ENCODE measurements at regions not wholly inside any gene's neighbourhood (a gene's known extent, or its start where the extent isn't known, plus 50 kb on each side); places are given as distances from the start of the nearest gene placed in this dataset.

GRCh38 chr18:73653827-73654226 is 493.8 kb downstream of the FBXO15 start:
- CTCF ChIA-PET, result no interaction called here
- Histone ChIP-seq H3K36me3 (ENCODE audit: control insufficient read depth in 1 of 2, insufficient read depth in 2 of 2, low read length in 2 of 2) (no peaks in the 10 kb centered on the region), H3K4me2 (ENCODE audit: low read length) (no peak overlapping the region), H3K9ac (ENCODE audit: low read length) (no peak overlapping the region), H3K9me3 (ENCODE audit: control insufficient read depth in 1 of 2, insufficient read depth in 1 of 2, low read depth in 1 of 2, low read length in 2 of 2) (peaks cover 18 to 25% of the 10 kb centered on the region in 2 experiments; a peak in 2 of 4 replicates), H3K79me2 (ENCODE audit: insufficient read depth, low read length) (no peaks in the 10 kb centered on the region), H2AFZ (ENCODE audit: low read depth, low read length, poor library complexity, severe bottlenecking) (no peak overlapping the region), H3K4me1 (ENCODE audit: control insufficient read depth in 1 of 2, insufficient read depth in 2 of 2, low read length in 2 of 2) (no peaks in the 10 kb centered on the region), H3K9me2 (ENCODE audit: insufficient read depth) (no peaks in the 10 kb centered on the region), H3K4me3 (replicated peaks in 1 of 2; ENCODE audit: low read depth in 1 of 2, low read length in 2 of 2) (no peak overlapping the region), H3K27ac (ENCODE audit: low read depth, low read length) (no peak overlapping the region), H3K27me3 (ENCODE audit: insufficient read depth, low read length) (no peaks in the 10 kb centered on the region), H4K20me1 (ENCODE audit: insufficient read depth) (no peaks in the 10 kb centered on the region)
- TF ChIP-seq CBX3 (IDR thresholded peaks at IDR 0.05; ENCODE audit: low read depth) (no peak), ZBTB33 (IDR thresholded peaks at IDR 0.05; ENCODE audit: extremely low read depth, insufficient replicate concordance, low read length) (no peak), ZFX (IDR thresholded peaks at IDR 0.05) (no peak), EZH2 (IDR thresholded peaks at IDR 0.05) (no peak), ZNF274 (IDR thresholded peaks at IDR 0.05; ENCODE audit: low read depth, low read length) (no peak), POLR2A (IDR thresholded peaks at IDR 0.05; ENCODE audit: borderline replicate concordance, extremely low read depth, insufficient read depth, insufficient read length) (no peak), ELF1 (IDR thresholded peaks at IDR 0.05; ENCODE audit: borderline replicate concordance, low read depth) (no peak), SIN3A (IDR thresholded peaks at IDR 0.05; ENCODE audit: low read depth) (no peak), TCF7L2 (IDR thresholded peaks at IDR 0.05; ENCODE audit: borderline replicate concordance, extremely low read depth, insufficient read depth, insufficient read length) (no peak), EGR1 (IDR thresholded peaks at IDR 0.05; ENCODE audit: low read depth) (no peak), FOSL1 (IDR thresholded peaks at IDR 0.05; ENCODE audit: low read depth) (no peak), MAX (IDR thresholded peaks at IDR 0.05) (no peak)
- TF ChIP-seq, protein P1, sequence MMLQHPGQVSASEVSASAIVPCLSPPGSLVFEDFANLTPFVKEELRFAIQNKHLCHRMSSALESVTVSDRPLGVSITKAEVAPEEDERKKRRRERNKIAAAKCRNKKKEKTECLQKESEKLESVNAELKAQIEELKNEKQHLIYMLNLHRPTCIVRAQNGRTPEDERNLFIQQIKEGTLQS (IDR thresholded peaks at IDR 0.05), result no peak
- RAD21 ChIA-PET (ENCODE audit: low non-redundant PET in 1 of 2, low total read pairs in 2 of 2, uncharacterized antibody in 2 of 2, unreplicated experiment in 2 of 2), result no interaction called here
- ATAC-seq (no peak), DNase-seq (ENCODE audit: low read depth, low spot score) (no peak)
- intact Hi-C loops (cut with micrococcal nuclease), result no loop called here
- no TSS peak for BruUV-seq (replicated peaks)
- POLR2A ChIA-PET, result no interaction called here
